ENCODE measurements at regions not wholly inside any gene's neighbourhood (a gene's known extent, or its start where the extent isn't known, plus 50 kb on each side); places are given as distances from the start of the nearest gene placed in this dataset.

GRCh38 chr1:195105281-195105680 is 1503.0 kb downstream of the KCNT2 start:
- H3K9me3 ChIP-seq (ENCODE audit: control insufficient read depth, insufficient read depth, low read length): no peaks in the 10 kb centered on the region
- H3K27me3 ChIP-seq (ENCODE audit: control insufficient read depth, insufficient read depth, low read length): no peaks in the 10 kb centered on the region
- no peaks in the 10 kb centered on the region for H3K36me3 ChIP-seq (ENCODE audit: control insufficient read depth, insufficient read depth, low read length)
- H3K4me1 ChIP-seq (ENCODE audit: control insufficient read depth, insufficient read depth, low read length): no peaks in the 10 kb centered on the region
- DNase-seq (ENCODE audit: low read depth, low spot score): no peak
- H3K4me3 ChIP-seq (ENCODE audit: low read length): no peak overlapping the region
- no CpG with 5 or more reads among the region's 2 CpGs for WGBS (ENCODE audit: insufficient coverage, insufficient read length)
- H3K27ac ChIP-seq (ENCODE audit: low read length): no peak overlapping the region

GRCh38 chr1:195097316-195097715 is 1510.9 kb downstream of the KCNT2 start:
- no peaks in the 10 kb centered on the region for H3K9me3 ChIP-seq (ENCODE audit: control insufficient read depth, insufficient read depth, low read length)
- DNase-seq (ENCODE audit: low read depth, low spot score): no peak
- no peaks in the 10 kb centered on the region for H3K4me1 ChIP-seq (ENCODE audit: control insufficient read depth, insufficient read depth, low read length)
- H3K27me3 ChIP-seq (ENCODE audit: control insufficient read depth, insufficient read depth, low read length): no peaks in the 10 kb centered on the region
- WGBS (ENCODE audit: insufficient coverage, insufficient read length): no CpG with 5 or more reads among the region's 4 CpGs
- H3K4me3 ChIP-seq (ENCODE audit: low read length): no peak overlapping the region
- H3K36me3 ChIP-seq (ENCODE audit: control insufficient read depth, insufficient read depth, low read length): no peaks in the 10 kb centered on the region
- H3K27ac ChIP-seq (ENCODE audit: low read length): no peak overlapping the region

GRCh38 chr1:195096051-195096521 is 1512.2 kb downstream of the KCNT2 start:
- Histone ChIP-seq H3K4me3 (ENCODE audit: low read length) (no peak overlapping the region), H3K4me1 (ENCODE audit: control insufficient read depth, insufficient read depth, low read length) (no peaks in the 10 kb centered on the region), H3K36me3 (ENCODE audit: control insufficient read depth, insufficient read depth, low read length) (no peaks in the 10 kb centered on the region), H3K27me3 (ENCODE audit: control insufficient read depth, insufficient read depth, low read length) (no peaks in the 10 kb centered on the region), H3K9me3 (ENCODE audit: control insufficient read depth, insufficient read depth, low read length) (no peaks in the 10 kb centered on the region), H3K27ac (ENCODE audit: low read length) (no peak overlapping the region)
- no CpG with 5 or more reads among the region's 9 CpGs for WGBS (ENCODE audit: insufficient coverage, insufficient read length)
- DNase-seq (ENCODE audit: low read depth, low spot score): no peak

GRCh38 chr1:195085196-195085595 is 1523.0 kb downstream of the KCNT2 start:
- DNase-seq (ENCODE audit: low read depth, low spot score): no peak
- Histone ChIP-seq H3K27ac (ENCODE audit: low read length) (no peak overlapping the region), H3K9me3 (ENCODE audit: control insufficient read depth, insufficient read depth, low read length) (no peaks in the 10 kb centered on the region), H3K4me3 (ENCODE audit: low read length) (no peak overlapping the region), H3K36me3 (ENCODE audit: control insufficient read depth, insufficient read depth, low read length) (no peaks in the 10 kb centered on the region), H3K4me1 (ENCODE audit: control insufficient read depth, insufficient read depth, low read length) (no peaks in the 10 kb centered on the region), H3K27me3 (ENCODE audit: control insufficient read depth, insufficient read depth, low read length) (no peaks in the 10 kb centered on the region)
- WGBS (ENCODE audit: insufficient coverage, insufficient read length): 100% methylated on average over 2 of the region's 3 CpGs

- no CpG with 5 or more reads among the region's 1 CpG for WGBS (ENCODE audit: insufficient coverage, insufficient read length)
- no peak overlapping the region for H3K27ac ChIP-seq (ENCODE audit: low read length)
- no peaks in the 10 kb centered on the region for H3K9me3 ChIP-seq (ENCODE audit: control insufficient read depth, insufficient read depth, low read length)
- H3K4me3 ChIP-seq (ENCODE audit: low read length): no peak overlapping the region
- no peaks in the 10 kb centered on the region for H3K4me1 ChIP-seq (ENCODE audit: control insufficient read depth, insufficient read depth, low read length)
- H3K27me3 ChIP-seq (ENCODE audit: control insufficient read depth, insufficient read depth, low read length): no peaks in the 10 kb centered on the region
- H3K36me3 ChIP-seq (ENCODE audit: control insufficient read depth, insufficient read depth, low read length): no peaks in the 10 kb centered on the region
- DNase-seq (ENCODE audit: low read depth, low spot score): no peak
Measured at GRCh38 chr1:195082183-195082582, 1526.1 kb downstream of the KCNT2 start.

- DNase-seq (ENCODE audit: low read depth, low spot score): no peak
- Histone ChIP-seq H3K27me3 (ENCODE audit: control insufficient read depth, insufficient read depth, low read length) (no peaks in the 10 kb centered on the region), H3K36me3 (ENCODE audit: control insufficient read depth, insufficient read depth, low read length) (no peaks in the 10 kb centered on the region), H3K9me3 (ENCODE audit: control insufficient read depth, insufficient read depth, low read length) (no peaks in the 10 kb centered on the region), H3K4me1 (ENCODE audit: control insufficient read depth, insufficient read depth, low read length) (no peaks in the 10 kb centered on the region), H3K4me3 (ENCODE audit: low read length) (no peak overlapping the region), H3K27ac (ENCODE audit: low read length) (no peak overlapping the region)
- no CpG with 5 or more reads among the region's 1 CpG for WGBS (ENCODE audit: insufficient coverage, insufficient read length)
Measured at GRCh38 chr1:195076682-195077081, 1531.6 kb downstream of the KCNT2 start.

GRCh38 chr1:195075973-195076372 is 1532.3 kb downstream of the KCNT2 start:
- Histone ChIP-seq H3K27ac (ENCODE audit: low read length) (no peak overlapping the region), H3K27me3 (ENCODE audit: control insufficient read depth, insufficient read depth, low read length) (no peaks in the 10 kb centered on the region), H3K4me1 (ENCODE audit: control insufficient read depth, insufficient read depth, low read length) (no peaks in the 10 kb centered on the region), H3K36me3 (ENCODE audit: control insufficient read depth, insufficient read depth, low read length) (no peaks in the 10 kb centered on the region), H3K9me3 (ENCODE audit: control insufficient read depth, insufficient read depth, low read length) (no peaks in the 10 kb centered on the region), H3K4me3 (ENCODE audit: low read length) (no peak overlapping the region)
- no peak for DNase-seq (ENCODE audit: low read depth, low spot score)
- no CpG with 5 or more reads among the region's 2 CpGs for WGBS (ENCODE audit: insufficient coverage, insufficient read length)

- no peaks in the 10 kb centered on the region for H3K4me1 ChIP-seq (ENCODE audit: control insufficient read depth, insufficient read depth, low read length)
- no peak overlapping the region for H3K4me3 ChIP-seq (ENCODE audit: low read length)
- no peaks in the 10 kb centered on the region for H3K36me3 ChIP-seq (ENCODE audit: control insufficient read depth, insufficient read depth, low read length)
- H3K27ac ChIP-seq (ENCODE audit: low read length): no peak overlapping the region
- H3K27me3 ChIP-seq (ENCODE audit: control insufficient read depth, insufficient read depth, low read length): no peaks in the 10 kb centered on the region
- no peak for DNase-seq (ENCODE audit: low read depth, low spot score)
- WGBS (ENCODE audit: insufficient coverage, insufficient read length): 100% methylated on average over 1 of the region's 6 CpGs
- no peaks in the 10 kb centered on the region for H3K9me3 ChIP-seq (ENCODE audit: control insufficient read depth, insufficient read depth, low read length)
Measured at GRCh38 chr1:195071461-195071860, 1536.8 kb downstream of the KCNT2 start.

GRCh38 chr1:195065437-195065836 is 1542.8 kb downstream of the KCNT2 start:
- no CpG with 5 or more reads among the region's 5 CpGs for WGBS (ENCODE audit: insufficient coverage, insufficient read length)
- Histone ChIP-seq H3K36me3 (ENCODE audit: control insufficient read depth, insufficient read depth, low read length) (no peaks in the 10 kb centered on the region), H3K4me1 (ENCODE audit: control insufficient read depth, insufficient read depth, low read length) (no peaks in the 10 kb centered on the region), H3K27ac (ENCODE audit: low read length) (no peak overlapping the region), H3K4me3 (ENCODE audit: low read length) (no peak overlapping the region), H3K27me3 (ENCODE audit: control insufficient read depth, insufficient read depth, low read length) (no peaks in the 10 kb centered on the region), H3K9me3 (ENCODE audit: control insufficient read depth, insufficient read depth, low read length) (no peaks in the 10 kb centered on the region)
- no peak for DNase-seq (ENCODE audit: low read depth, low spot score)

GRCh38 chr1:195064358-195064757 is 1543.9 kb downstream of the KCNT2 start:
- H3K27ac ChIP-seq (ENCODE audit: low read length): no peak overlapping the region
- H3K4me3 ChIP-seq (ENCODE audit: low read length): no peak overlapping the region
- no peaks in the 10 kb centered on the region for H3K27me3 ChIP-seq (ENCODE audit: control insufficient read depth, insufficient read depth, low read length)
- H3K4me1 ChIP-seq (ENCODE audit: control insufficient read depth, insufficient read depth, low read length): no peaks in the 10 kb centered on the region
- H3K9me3 ChIP-seq (ENCODE audit: control insufficient read depth, insufficient read depth, low read length): no peaks in the 10 kb centered on the region
- no CpG with 5 or more reads among the region's 1 CpG for WGBS (ENCODE audit: insufficient coverage, insufficient read length)
- H3K36me3 ChIP-seq (ENCODE audit: control insufficient read depth, insufficient read depth, low read length): no peaks in the 10 kb centered on the region
- DNase-seq (ENCODE audit: low read depth, low spot score): no peak

GRCh38 chr1:195054217-195054687 is 1554.0 kb downstream of the KCNT2 start:
- no peak for DNase-seq (ENCODE audit: low read depth, low spot score)
- no peaks in the 10 kb centered on the region for H3K4me1 ChIP-seq (ENCODE audit: control insufficient read depth, insufficient read depth, low read length)
- no peak overlapping the region for H3K27ac ChIP-seq (ENCODE audit: low read length)
- no peak overlapping the region for H3K4me3 ChIP-seq (ENCODE audit: low read length)
- no peaks in the 10 kb centered on the region for H3K9me3 ChIP-seq (ENCODE audit: control insufficient read depth, insufficient read depth, low read length)
- WGBS (ENCODE audit: insufficient coverage, insufficient read length): no CpG with 5 or more reads among the region's 27 CpGs
- no peaks in the 10 kb centered on the region for H3K36me3 ChIP-seq (ENCODE audit: control insufficient read depth, insufficient read depth, low read length)
- H3K27me3 ChIP-seq (ENCODE audit: control insufficient read depth, insufficient read depth, low read length): no peaks in the 10 kb centered on the region

Measured in iPS DF 6.9 (cell line).